Upper lobe of left lung (tissue), 4 donors: ENCODE measurements at regions not wholly inside any gene's neighbourhood (a gene's known extent, or its start where the extent isn't known, plus 50 kb on each side); places are given as distances from the start of the nearest gene placed in this dataset.

Experiments used
- EP300 ChIP-seq, 4 donors: sonication (generic); formaldehyde crosslinking; IDR thresholded peaks; one replicate each; pipeline ENCODE4 v1.5.1; 2017; ENCODE audit warnings: antibody characterized with exemption in 4 of 4, control low read depth in 2 of 4
- POLR2A ChIP-seq, 4 donors: fragments of 450-650 bp; IDR thresholded peaks; one replicate each; pipeline ENCODE4 v1.5.1; 2016 to 2017; ENCODE audit warnings: antibody characterized with exemption in 4 of 4, mild to moderate bottlenecking in 2 of 4
- POLR2AphosphoS5 ChIP-seq, 2 donors: sonication (generic); formaldehyde crosslinking; IDR thresholded peaks; one replicate each; pipeline ENCODE4 v1.5.1; 2017; ENCODE audit warnings: antibody characterized with exemption in 2 of 2

GRCh38 chr20:10911298-10911697 is 237.5 kb upstream of the JAG1 start:
- TF ChIP-seq EP300 (IDR thresholded peaks at IDR 0.05) (no peak), POLR2A (IDR thresholded peaks at IDR 0.05) (no peak), POLR2AphosphoS5 (IDR thresholded peaks at IDR 0.05) (no peak)
